A549 (cell line): ENCODE measurements at regions not wholly inside any gene's neighbourhood (a gene's known extent, or its start where the extent isn't known, plus 50 kb on each side); places are given as distances from the start of the nearest gene placed in this dataset.

Experiments used
- CEBPB ChIP-seq, 2 experiments: fragments of >200 bp in 1 of 2; sonication (Bioruptor Twin) in 1 of 2; formaldehyde crosslinking in 1 of 2; IDR thresholded peaks; 2 replicates each; pipeline ENCODE4 v1.6.1; 2012 to 2016
- EP300 ChIP-seq, 2 experiments: fragments of >200 bp; sonication (Bioruptor Twin); formaldehyde crosslinking; IDR thresholded peaks; 2 replicates in 1 of 2; 3 replicates in 1 of 2; pipeline ENCODE4 v1.6.1; 2016 to 2017
- POLR2A ChIP-seq: IDR thresholded peaks from 2 replicates; pipeline ENCODE4 v1.6.1; 2012; ENCODE audit warnings: mild to moderate bottlenecking, low read length
- RAD21 ChIP-seq, 2 experiments: fragments of >200 bp in 1 of 2; sonication (Bioruptor Twin) in 1 of 2; formaldehyde crosslinking in 1 of 2; IDR thresholded peaks in 1 of 2; conservative IDR thresholded peaks in 1 of 2; 2 replicates in 1 of 2; 3 replicates in 1 of 2; pipeline ENCODE4 v1.6.1; 2012 to 2018; ENCODE audit warnings: inconsistent platforms in 1 of 2
- RARB ChIP-seq: fragments of 250-450 bp; sonication (Bioruptor Pico); IDR thresholded peaks from 2 replicates; pipeline ENCODE4 v1.8.0; 2021; ENCODE audit warnings: mild to moderate bottlenecking, moderate library complexity
- SMC3 ChIP-seq: fragments of >200 bp; sonication (Bioruptor Twin); formaldehyde crosslinking; IDR thresholded peaks from 3 replicates; pipeline ENCODE4 v1.6.1; 2018; ENCODE audit warnings: inconsistent platforms
- ZC3H11A ChIP-seq: fragments of 450-650 bp; IDR thresholded peaks from 2 replicates; pipeline ENCODE4 v1.6.1; 2014; ENCODE audit warnings: antibody characterized with exemption, mild to moderate bottlenecking
- ZFP36 ChIP-seq: fragments of 450-650 bp; IDR thresholded peaks from 2 replicates; pipeline ENCODE4 v1.6.1; 2014; ENCODE audit warnings: borderline replicate concordance; ENCODE audit not compliant: partially characterized antibody
- TF ChIP-seq, protein P1 (sequence below): fragments of >200 bp; sonication (Bioruptor Twin); formaldehyde crosslinking; IDR thresholded peaks from 3 replicates; pipeline ENCODE4 v1.5.1; 2016
- TF ChIP-seq, protein P2 (sequence below): IDR thresholded peaks from 2 replicates; pipeline ENCODE4 v1.6.1; 2012
- TF ChIP-seq, protein P3 (sequence below): fragments of 250-450 bp; sonication (Bioruptor Pico); IDR thresholded peaks from 2 replicates; pipeline ENCODE4 v1.5.0; 2021; ENCODE audit warnings: mild to moderate bottlenecking, moderate library complexity, borderline replicate concordance

DNA sequence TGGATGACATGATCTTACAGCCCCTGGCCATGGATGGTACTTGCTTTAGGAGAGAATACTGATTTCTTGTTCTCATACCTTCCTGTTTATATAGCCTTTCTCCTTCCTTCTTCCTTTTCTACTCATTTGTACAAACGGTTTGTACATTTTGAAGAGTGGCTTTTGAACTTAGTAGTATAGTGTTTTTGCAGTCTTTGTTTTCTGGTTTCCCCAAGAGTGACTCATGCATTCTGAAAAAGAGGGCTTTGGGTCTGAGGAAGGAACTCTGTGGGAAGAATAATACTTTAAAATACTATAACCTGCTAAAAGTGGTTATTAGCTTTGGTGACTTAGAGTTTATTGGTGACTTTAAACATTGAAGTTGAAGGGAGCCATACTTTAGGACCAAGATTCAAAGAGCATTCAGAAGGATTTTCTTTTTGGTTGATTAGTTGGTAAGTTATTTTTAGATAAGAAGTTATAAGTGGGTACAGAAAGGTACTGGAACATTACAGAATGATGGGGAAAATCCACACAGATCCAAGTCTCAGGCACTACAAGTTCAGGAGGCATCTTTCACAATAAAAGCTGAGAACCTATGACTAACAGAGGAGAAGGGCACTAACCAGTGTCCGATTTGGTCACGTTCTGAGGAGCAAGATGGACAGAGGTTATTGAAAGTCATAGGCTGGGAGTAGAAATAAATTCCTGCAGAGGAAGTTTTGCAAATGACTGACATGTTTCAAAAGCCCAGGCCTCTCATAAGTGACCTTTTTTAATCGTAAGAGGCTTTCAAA, 369.6 kb upstream of the AZI2 start:
- TF ChIP-seq, protein P1, sequence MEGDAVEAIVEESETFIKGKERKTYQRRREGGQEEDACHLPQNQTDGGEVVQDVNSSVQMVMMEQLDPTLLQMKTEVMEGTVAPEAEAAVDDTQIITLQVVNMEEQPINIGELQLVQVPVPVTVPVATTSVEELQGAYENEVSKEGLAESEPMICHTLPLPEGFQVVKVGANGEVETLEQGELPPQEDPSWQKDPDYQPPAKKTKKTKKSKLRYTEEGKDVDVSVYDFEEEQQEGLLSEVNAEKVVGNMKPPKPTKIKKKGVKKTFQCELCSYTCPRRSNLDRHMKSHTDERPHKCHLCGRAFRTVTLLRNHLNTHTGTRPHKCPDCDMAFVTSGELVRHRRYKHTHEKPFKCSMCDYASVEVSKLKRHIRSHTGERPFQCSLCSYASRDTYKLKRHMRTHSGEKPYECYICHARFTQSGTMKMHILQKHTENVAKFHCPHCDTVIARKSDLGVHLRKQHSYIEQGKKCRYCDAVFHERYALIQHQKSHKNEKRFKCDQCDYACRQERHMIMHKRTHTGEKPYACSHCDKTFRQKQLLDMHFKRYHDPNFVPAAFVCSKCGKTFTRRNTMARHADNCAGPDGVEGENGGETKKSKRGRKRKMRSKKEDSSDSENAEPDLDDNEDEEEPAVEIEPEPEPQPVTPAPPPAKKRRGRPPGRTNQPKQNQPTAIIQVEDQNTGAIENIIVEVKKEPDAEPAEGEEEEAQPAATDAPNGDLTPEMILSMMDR, result no peak
- TF ChIP-seq RARB (CRISPR knock-in tag), result no peak
- TF ChIP-seq, protein P2, sequence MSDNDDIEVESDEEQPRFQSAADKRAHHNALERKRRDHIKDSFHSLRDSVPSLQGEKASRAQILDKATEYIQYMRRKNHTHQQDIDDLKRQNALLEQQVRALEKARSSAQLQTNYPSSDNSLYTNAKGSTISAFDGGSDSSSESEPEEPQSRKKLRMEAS, result no peak
- TF ChIP-seq RAD21 (conservative IDR thresholded peaks at IDR 0.05 in 1 of 2, IDR thresholded peaks at IDR 0.05 in 1 of 2), result no peak
- no peak for TF ChIP-seq CEBPB (IDR thresholded peaks at IDR 0.05)
- TF ChIP-seq POLR2A, result no peak
- no peak for TF ChIP-seq ZFP36
- no peak for TF ChIP-seq EP300 (IDR thresholded peaks at IDR 0.05)
- TF ChIP-seq ZC3H11A, result no peak
- TF ChIP-seq, protein P3, sequence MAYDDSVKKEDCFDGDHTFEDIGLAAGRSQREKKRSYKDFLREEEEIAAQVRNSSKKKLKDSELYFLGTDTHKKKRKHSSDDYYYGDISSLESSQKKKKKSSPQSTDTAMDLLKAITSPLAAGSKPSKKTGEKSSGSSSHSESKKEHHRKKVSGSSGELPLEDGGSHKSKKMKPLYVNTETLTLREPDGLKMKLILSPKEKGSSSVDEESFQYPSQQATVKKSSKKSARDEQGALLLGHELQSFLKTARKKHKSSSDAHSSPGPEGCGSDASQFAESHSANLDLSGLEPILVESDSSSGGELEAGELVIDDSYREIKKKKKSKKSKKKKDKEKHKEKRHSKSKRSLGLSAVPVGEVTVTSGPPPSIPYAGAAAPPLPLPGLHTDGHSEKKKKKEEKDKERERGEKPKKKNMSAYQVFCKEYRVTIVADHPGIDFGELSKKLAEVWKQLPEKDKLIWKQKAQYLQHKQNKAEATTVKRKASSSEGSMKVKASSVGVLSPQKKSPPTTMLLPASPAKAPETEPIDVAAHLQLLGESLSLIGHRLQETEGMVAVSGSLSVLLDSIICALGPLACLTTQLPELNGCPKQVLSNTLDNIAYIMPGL (CRISPR knock-in tag), result no peak
- TF ChIP-seq SMC3, result no peak
